K562 (cell line): ENCODE measurements at regions not wholly inside any gene's neighbourhood (a gene's known extent, or its start where the extent isn't known, plus 50 kb on each side); places are given as distances from the start of the nearest gene placed in this dataset.

Source experiments
- ATAC-seq: fragments of 200-7000 bp; cut with Tn5 transposase; 3 replicates; pipeline ENCODE4 v1.9.1; 2020; ENCODE audit warnings: moderate library complexity
- BruUV-seq: library from RNA; stranded (reverse); fragments of 400-500 nt; replicated peaks from 2 replicates; lab custom pipeline; 2021; lab: Mats Ljungman, UMichigan
- CTCF ChIA-PET: fragments of 300-600 bp; formaldehyde crosslinking; extraction: SDS; loops from one replicate; lab custom pipeline; 2021; ENCODE audit warnings: low intra/inter-chr PET ratio; lab: Yijun Ruan, JAX
- POLR2A ChIA-PET: fragments of 300-600, 350-650 bp; sonication (Branson Sonifier 250); formaldehyde crosslinking; extraction: SDS; loops from one replicate; lab custom pipeline; 2021; ENCODE audit warnings: antibody characterized with exemption, inconsistent platforms; lab: Yijun Ruan, JAX
- DNase-seq, 4 experiments: peaks; one replicate each; pipeline versions ENCODE4 v3.0.0 to v3.0.0-alpha.2; 2011 to 2018; ENCODE audit warnings: low spot score in 3 of 4, mixed read lengths in 3 of 4; ENCODE audit errors: extremely low read depth in 1 of 4
- FAIRE-seq: peaks from 2 replicates; lab custom pipeline; 2011; peaks lifted over from hg19 to GRCh38; lab: Jason Lieb, UNC
- H2AFZ ChIP-seq: 2 replicates; pipeline ENCODE4 v1.6.0; 2011; ENCODE audit warnings: low read depth, low read length, control low read depth, inconsistent platforms
- H3K27ac ChIP-seq: fragments of 200-600 bp; 3 replicates; pipeline ENCODE4 v1.8.0; 2011; ENCODE audit warnings: low read depth, mild to moderate bottlenecking, control low read depth, inconsistent platforms, low read length, moderate library complexity, mixed read lengths; ENCODE audit errors: extremely low read depth
- H3K27me3 ChIP-seq, 2 experiments: fragments of 300-600 bp in 1 of 2; 2 replicates in 1 of 2; 3 replicates in 1 of 2; pipeline versions ENCODE4 v1.6.0 to v1.8.0; 2011; ENCODE audit warnings: inconsistent platforms in 2 of 2, low read length in 2 of 2, mild to moderate bottlenecking in 1 of 2, mixed read lengths in 1 of 2, moderate library complexity in 1 of 2; ENCODE audit not compliant: control insufficient read depth in 2 of 2, insufficient read depth in 2 of 2
- H3K36me3 ChIP-seq: fragments of 300-600 bp; 3 replicates; pipeline ENCODE4 v1.8.0; 2011; ENCODE audit warnings: mild to moderate bottlenecking, low read length, inconsistent platforms; ENCODE audit not compliant: control insufficient read depth, insufficient read depth
- H3K4me1 ChIP-seq, 2 experiments: fragments of 200-600 bp in 1 of 2; replicated peaks in 1 of 2; 2 replicates in 1 of 2; 3 replicates in 1 of 2; pipeline versions ENCODE4 v1.5.1 to v1.8.0; 2011; ENCODE audit warnings: inconsistent platforms in 2 of 2, low read length in 2 of 2, mild to moderate bottlenecking in 1 of 2, mixed read lengths in 1 of 2, moderate library complexity in 1 of 2; ENCODE audit not compliant: control insufficient read depth in 2 of 2, insufficient read depth in 2 of 2
- H3K4me2 ChIP-seq: 2 replicates; pipeline ENCODE4 v1.6.1; 2011; ENCODE audit warnings: low read length, control low read depth, inconsistent platforms, mixed read lengths; ENCODE audit not compliant: insufficient read depth
- H3K4me3 ChIP-seq: fragments of 200-600 bp; sonication (generic), shearing (Covaris generic); 2 replicates; pipeline ENCODE4 v1.5.1; 2016; ENCODE audit warnings: control low read depth, inconsistent platforms
- H3K79me2 ChIP-seq: fragments of 200-600 bp; 3 replicates; pipeline ENCODE4 v1.8.0; 2011; ENCODE audit warnings: low read length, inconsistent platforms; ENCODE audit not compliant: control insufficient read depth, insufficient read depth
- H3K9ac ChIP-seq, 2 experiments: 2 replicates each; pipeline versions ENCODE4 v1.6.0 to v1.6.1; 2011; ENCODE audit warnings: low read depth in 2 of 2, low read length in 2 of 2, control low read depth in 1 of 2, inconsistent platforms in 1 of 2, mild to moderate bottlenecking in 1 of 2, mixed read lengths in 1 of 2; ENCODE audit not compliant: insufficient read depth in 1 of 2
- H3K9me1 ChIP-seq: one replicate; pipeline ENCODE4 v1.6.0; 2011; ENCODE audit warnings: inconsistent platforms, mild to moderate bottlenecking, low read length, moderate library complexity; ENCODE audit not compliant: control insufficient read depth, insufficient read depth
- H3K9me3 ChIP-seq: replicated peaks from 2 replicates; pipeline ENCODE4 v1.5.1; 2011; ENCODE audit warnings: low read depth, low read length, inconsistent platforms; ENCODE audit not compliant: control insufficient read depth, insufficient read depth
- H4K20me1 ChIP-seq: replicated peaks from 2 replicates; pipeline ENCODE4 v1.6.1; 2011; ENCODE audit warnings: low read length, inconsistent platforms, mixed read lengths; ENCODE audit not compliant: control insufficient read depth, insufficient read depth
- ELF4 ChIP-seq: fragments of 450-650 bp; formaldehyde crosslinking; IDR thresholded peaks from 2 replicates; pipeline ENCODE4 v1.4.0; 2022; ENCODE audit warnings: missing genetic modification characterization
- GABPB2 ChIP-seq: fragments of 250-450 bp; sonication (Bioruptor Pico); conservative IDR thresholded peaks from 2 replicates; pipeline ENCODE4 v1.5.1; 2021; ENCODE audit warnings: mild to moderate bottlenecking
- NKRF ChIP-seq: fragments of 450-650 bp; IDR thresholded peaks from 2 replicates; pipeline ENCODE4 v1.6.1; 2016; ENCODE audit warnings: borderline replicate concordance
- ZNF12 ChIP-seq: sonication (generic); formaldehyde crosslinking; IDR thresholded peaks from 2 replicates; pipeline ENCODE4 v1.4.0; 2020; ENCODE audit warnings: mild to moderate bottlenecking, missing genetic modification reagents
- WGBS: fragments of 100-300 bp; shearing (Covaris generic); methylation state at CpG from one replicate; pipeline ENCODE4 v1.1.6; 2016; ENCODE audit warnings: low coverage, mixed read lengths; ENCODE audit not compliant: insufficient coverage; ENCODE audit errors: missing lambda C conversion rate; 5-methylcytosine and 5-hydroxymethylcytosine counted together
- in situ Hi-C: fragments of 300-500 bp; cut with MboI; formaldehyde crosslinking; loops from 4 replicates; pipeline ENCODE4 v1.15.0; 2018; ENCODE audit warnings: inconsistent platforms, mixed read lengths
- intact Hi-C: fragments of 100-400 bp; cut with micrococcal nuclease; formaldehyde crosslinking; loops from 2 replicates; pipeline ENCODE4 v1.14.2; 2022

GRCh38 chr16:86930001-86930400 is 351.7 kb downstream of the FOXL1 start:
- in situ Hi-C loops (no loop called here), intact Hi-C loops (no loop called here)
- Histone ChIP-seq H3K9ac (no peak overlapping the region), H3K4me2 (no peak overlapping the region), H3K4me1 (peaks cover 19 to 26% of the 10 kb centered on the region in 2 experiments), H4K20me1 (peaks cover 9% of the 10 kb centered on the region; the same call in 1 of the 2 replicates), H2AFZ (no peak overlapping the region), H3K36me3 (no peaks in the 10 kb centered on the region), H3K79me2 (no peaks in the 10 kb centered on the region), H3K4me3 (no peak overlapping the region), H3K27ac (no peak overlapping the region), H3K9me1 (no peaks in the 10 kb centered on the region), H3K9me3 (no peaks in the 10 kb centered on the region; the same call in 1 of the 2 replicates), H3K27me3 (peaks cover 10 to 72% of the 10 kb centered on the region in 2 experiments)
- FAIRE-seq, result no peak
- TF ChIP-seq NKRF (no peak), ELF4 (CRISPR knock-in tag) (no peak), GABPB2 (CRISPR knock-in tag) (no peak), ZNF12 (CRISPR knock-in tag) (no peak)
- BruUV-seq, result no TSS peak
- no peak for ATAC-seq
- DNase-seq, result no peak
- POLR2A ChIA-PET, result no interaction called here
- CTCF ChIA-PET, result no interaction called here
- 7% methylated on average over 8 of the region's 8 CpGs for WGBS
